K562 (cell line): ENCODE measurements at regions not wholly inside any gene's neighbourhood (a gene's known extent, or its start where the extent isn't known, plus 50 kb on each side); places are given as distances from the start of the nearest gene placed in this dataset.

Experiments used
- E2F8 ChIP-seq: fragments of 450-650 bp; IDR thresholded peaks from 2 replicates; pipeline ENCODE4 v1.7.1; 2018; ENCODE audit warnings: mild to moderate bottlenecking, low read depth; ENCODE audit not compliant: partially characterized antibody
- GATAD2A ChIP-seq: fragments of 450-650 bp; IDR thresholded peaks from 2 replicates; pipeline ENCODE4 v1.6.1; 2017
- HMBOX1 ChIP-seq: sonication (generic); IDR thresholded peaks from 2 replicates; pipeline ENCODE4 v1.6.1; 2016
- KDM5B ChIP-seq: fragments of 200-600 bp; sonication (generic); IDR thresholded peaks from 2 replicates; pipeline ENCODE4 v1.6.1; 2012; ENCODE audit warnings: low read depth, mild to moderate bottlenecking, moderate library complexity, low read length, control low read depth, inconsistent platforms; ENCODE audit not compliant: insufficient replicate concordance
- PURB ChIP-seq: sonication (generic); formaldehyde crosslinking; IDR thresholded peaks from 2 replicates; pipeline ENCODE4 v1.9.0; 2021; ENCODE audit warnings: low read depth, mild to moderate bottlenecking, missing genetic modification reagents
- RUNX1 ChIP-seq: sonication (generic); IDR thresholded peaks from 2 replicates; pipeline ENCODE4 v1.6.1; 2016; ENCODE audit warnings: antibody characterized with exemption, low read depth
- TOE1 ChIP-seq, 2 experiments: fragments of 450-650 bp in 1 of 2; sonication (generic) in 1 of 2; formaldehyde crosslinking in 1 of 2; IDR thresholded peaks; 2 replicates each; pipeline versions ENCODE4 v1.7.1 to v1.8.0; 2016 to 2022; ENCODE audit warnings: borderline replicate concordance in 2 of 2, mild to moderate bottlenecking in 2 of 2, antibody characterized with exemption in 1 of 2, inconsistent platforms in 1 of 2, low read depth in 1 of 2, missing genetic modification reagents in 1 of 2, moderate library complexity in 1 of 2
- ZBTB5 ChIP-seq: fragments of 450-650 bp; IDR thresholded peaks from 2 replicates; pipeline ENCODE4 v1.6.1; 2017; ENCODE audit warnings: antibody characterized with exemption
- ZNF41 ChIP-seq: fragments of 250-450 bp; sonication (Bioruptor Pico); conservative IDR thresholded peaks from 2 replicates; pipeline ENCODE4 v1.4.0; 2020; ENCODE audit warnings: mild to moderate bottlenecking
- ZSCAN29 ChIP-seq: fragments of 450-650 bp; IDR thresholded peaks from 2 replicates; pipeline ENCODE4 v1.6.1; 2017

- no peak for TF ChIP-seq E2F8
- TF ChIP-seq TOE1 (IDR thresholded peaks at IDR 0.05; ENCODE audit: borderline replicate concordance): no peak
- TF ChIP-seq TOE1 (CRISPR knock-in tag; IDR thresholded peaks at IDR 0.05; ENCODE audit: borderline replicate concordance, low read depth): no peak
- no peak for TF ChIP-seq HMBOX1
- TF ChIP-seq ZSCAN29: no peak
- TF ChIP-seq PURB (CRISPR knock-in tag): no peak
- TF ChIP-seq KDM5B: no peak
- no peak for TF ChIP-seq ZNF41 (CRISPR knock-in tag)
- TF ChIP-seq GATAD2A: no peak
- no peak for TF ChIP-seq ZBTB5
- TF ChIP-seq RUNX1: no peak
These were observed 69.1 kb downstream of the CBLN4 start (continued) for GRCh38 chr20:55936209-55936595.
